ENCODE measurements at regions not wholly inside any gene's neighbourhood (a gene's known extent, or its start where the extent isn't known, plus 50 kb on each side); places are given as distances from the start of the nearest gene placed in this dataset.

DNA sequence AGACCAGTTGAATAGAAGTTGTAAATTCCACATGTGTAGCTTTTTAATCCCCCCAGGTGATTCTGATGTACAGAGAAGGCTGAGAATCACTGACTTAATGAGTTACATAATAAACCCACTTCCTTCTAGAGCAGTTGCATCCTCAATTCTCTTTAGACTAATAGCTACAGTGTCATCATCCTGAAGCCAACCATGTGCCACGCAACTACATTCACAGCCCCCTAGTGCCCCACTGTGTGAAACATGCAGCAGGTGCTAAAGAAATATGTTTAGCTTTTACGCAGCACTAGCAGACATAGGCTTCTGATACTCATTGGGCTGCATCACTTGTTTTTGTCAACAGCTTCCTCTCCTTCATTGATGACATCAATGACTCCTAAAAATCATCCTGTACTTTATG lies 1168.3 kb downstream of the BCL11B start:
- TF ChIP-seq, protein P1, sequence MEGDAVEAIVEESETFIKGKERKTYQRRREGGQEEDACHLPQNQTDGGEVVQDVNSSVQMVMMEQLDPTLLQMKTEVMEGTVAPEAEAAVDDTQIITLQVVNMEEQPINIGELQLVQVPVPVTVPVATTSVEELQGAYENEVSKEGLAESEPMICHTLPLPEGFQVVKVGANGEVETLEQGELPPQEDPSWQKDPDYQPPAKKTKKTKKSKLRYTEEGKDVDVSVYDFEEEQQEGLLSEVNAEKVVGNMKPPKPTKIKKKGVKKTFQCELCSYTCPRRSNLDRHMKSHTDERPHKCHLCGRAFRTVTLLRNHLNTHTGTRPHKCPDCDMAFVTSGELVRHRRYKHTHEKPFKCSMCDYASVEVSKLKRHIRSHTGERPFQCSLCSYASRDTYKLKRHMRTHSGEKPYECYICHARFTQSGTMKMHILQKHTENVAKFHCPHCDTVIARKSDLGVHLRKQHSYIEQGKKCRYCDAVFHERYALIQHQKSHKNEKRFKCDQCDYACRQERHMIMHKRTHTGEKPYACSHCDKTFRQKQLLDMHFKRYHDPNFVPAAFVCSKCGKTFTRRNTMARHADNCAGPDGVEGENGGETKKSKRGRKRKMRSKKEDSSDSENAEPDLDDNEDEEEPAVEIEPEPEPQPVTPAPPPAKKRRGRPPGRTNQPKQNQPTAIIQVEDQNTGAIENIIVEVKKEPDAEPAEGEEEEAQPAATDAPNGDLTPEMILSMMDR (IDR thresholded peaks at IDR 0.05; ENCODE audit: insufficient read depth, low read depth, low read length) = no peak
- no peak for TF ChIP-seq EZH2 (IDR thresholded peaks at IDR 0.05; ENCODE audit: insufficient read depth, low read length)

Measured in astrocyte (in vitro differentiated cells and primary cell).